Peyer's patch (tissue), 4 donors: ENCODE measurements at regions not wholly inside any gene's neighbourhood (a gene's known extent, or its start where the extent isn't known, plus 50 kb on each side); places are given as distances from the start of the nearest gene placed in this dataset.

Experiments used
- DNase-seq, 3 donors: peaks; one replicate each; pipeline ENCODE4 v3.0.0-alpha.2; 2017 to 2019
- H3K27ac ChIP-seq, 4 donors: fragments of 200-600 bp; sonication (generic); one replicate each; pipeline ENCODE4 v1.5.1; 2016 to 2019
- H3K27me3 ChIP-seq, 2 donors: fragments of 200-600 bp; sonication (generic); one replicate each; pipeline ENCODE4 v1.5.1; 2019
- H3K36me3 ChIP-seq, 3 donors: fragments of 200-600 bp; sonication (generic); one replicate each; pipeline ENCODE4 v1.5.1; 2016 to 2019
- H3K4me1 ChIP-seq, 4 donors: fragments of 200-600 bp; sonication (generic); one replicate each; pipeline ENCODE4 v1.5.1; 2016 to 2019
- H3K4me3 ChIP-seq, 4 donors: fragments of 200-600 bp; sonication (generic); 1 replicate in 3 of 4; 2 replicates in 1 of 4; pipeline ENCODE4 v1.5.1; 2016 to 2019; ENCODE audit warnings: mild to moderate bottlenecking in 1 of 4
- H3K9me3 ChIP-seq, 4 donors: fragments of 200-600 bp; sonication (generic); one replicate each; pipeline ENCODE4 v1.5.1; 2016 to 2019; ENCODE audit warnings: mild to moderate bottlenecking in 1 of 4
- CTCF ChIP-seq, 6 experiments: fragments of 450-650 bp in 4 of 6; fragments of 200-600 bp in 2 of 6; sonication (generic) in 1 of 6; IDR thresholded peaks; one replicate each; pipeline ENCODE4 v1.5.1; 2017 to 2019; ENCODE audit warnings: antibody characterized with exemption in 6 of 6, mild to moderate bottlenecking in 3 of 6, moderate library complexity in 1 of 6
- POLR2A ChIP-seq, 2 donors: fragments of 450-650 bp; IDR thresholded peaks; one replicate each; pipeline ENCODE4 v1.5.1; 2017; ENCODE audit warnings: antibody characterized with exemption in 2 of 2, mild to moderate bottlenecking in 2 of 2, moderate library complexity in 2 of 2

- Histone ChIP-seq H3K4me3 (no peak overlapping the region), H3K27me3 (no peaks in the 10 kb centered on the region), H3K36me3 (no peaks in the 10 kb centered on the region), H3K4me1 (no peaks in the 10 kb centered on the region), H3K9me3 (no peaks in the 10 kb centered on the region), H3K27ac (no peak overlapping the region)
- DNase-seq, result no peak
- no peak for TF ChIP-seq CTCF (IDR thresholded peaks at IDR 0.05)
- no peak for TF ChIP-seq POLR2A (IDR thresholded peaks at IDR 0.05)
Measured at GRCh38 chr4:110920990-110921389, 298.1 kb upstream of the PITX2 start.

- Histone ChIP-seq H3K36me3 (no peaks in the 10 kb centered on the region), H3K27ac (no peak overlapping the region), H3K4me1 (no peaks in the 10 kb centered on the region), H3K9me3 (no peaks in the 10 kb centered on the region), H3K4me3 (no peak overlapping the region), H3K27me3 (no peaks in the 10 kb centered on the region)
- DNase-seq, result no peak
- TF ChIP-seq POLR2A (IDR thresholded peaks at IDR 0.05) (no peak), CTCF (IDR thresholded peaks at IDR 0.05) (no peak)
Measured at GRCh38 chr4:110924761-110925160, 301.9 kb upstream of the PITX2 start.

DNA sequence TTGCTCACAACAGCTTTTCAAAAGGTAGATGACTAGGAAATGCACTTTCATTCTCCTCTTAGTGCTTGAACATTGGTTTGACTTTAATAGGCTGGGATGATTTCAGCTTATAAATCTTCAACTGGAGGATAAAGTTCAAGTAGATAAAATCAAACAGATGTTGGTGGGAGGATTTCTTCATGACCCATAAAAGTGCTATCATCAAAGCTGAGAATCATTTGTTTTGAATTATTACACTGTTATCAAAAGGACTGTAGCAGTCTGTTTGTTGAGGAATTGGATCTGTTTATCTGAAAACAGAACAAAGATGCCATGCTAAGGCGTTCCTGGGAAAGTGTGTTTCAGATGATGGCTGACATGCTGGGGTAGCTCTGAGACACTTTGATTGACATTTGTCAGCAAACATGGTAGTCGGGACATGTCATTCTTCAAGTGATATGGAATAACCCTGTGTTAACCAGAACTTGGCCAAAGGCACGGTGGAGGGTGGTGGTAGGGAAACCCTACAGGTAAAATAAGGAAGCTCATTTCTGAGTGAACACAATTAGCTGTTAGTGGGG, 304.0 kb upstream of the PITX2 start:
- no peaks in the 10 kb centered on the region for H3K4me1 ChIP-seq
- no peaks in the 10 kb centered on the region for H3K9me3 ChIP-seq
- TF ChIP-seq CTCF (IDR thresholded peaks at IDR 0.05) (peak in 1 of 6 experiments; percentile 13), POLR2A (IDR thresholded peaks at IDR 0.05) (no peak)
- H3K36me3 ChIP-seq, result no peaks in the 10 kb centered on the region
- DNase-seq, result peak in 1 of 3 donors; percentile 44
- H3K27ac ChIP-seq, result no peak overlapping the region
- H3K4me3 ChIP-seq, result no peak overlapping the region
- H3K27me3 ChIP-seq, result no peaks in the 10 kb centered on the region

GRCh38 chr4:110933341-110933740, 310.5 kb upstream of the PITX2 start:
- H3K36me3 ChIP-seq, result no peaks in the 10 kb centered on the region
- H3K27ac ChIP-seq, result no peak overlapping the region
- H3K4me3 ChIP-seq, result no peak overlapping the region
- H3K27me3 ChIP-seq, result no peaks in the 10 kb centered on the region
- TF ChIP-seq POLR2A (IDR thresholded peaks at IDR 0.05) (no peak), CTCF (IDR thresholded peaks at IDR 0.05) (no peak)
- no peaks in the 10 kb centered on the region for H3K4me1 ChIP-seq
- no peak for DNase-seq
- no peaks in the 10 kb centered on the region for H3K9me3 ChIP-seq

DNA sequence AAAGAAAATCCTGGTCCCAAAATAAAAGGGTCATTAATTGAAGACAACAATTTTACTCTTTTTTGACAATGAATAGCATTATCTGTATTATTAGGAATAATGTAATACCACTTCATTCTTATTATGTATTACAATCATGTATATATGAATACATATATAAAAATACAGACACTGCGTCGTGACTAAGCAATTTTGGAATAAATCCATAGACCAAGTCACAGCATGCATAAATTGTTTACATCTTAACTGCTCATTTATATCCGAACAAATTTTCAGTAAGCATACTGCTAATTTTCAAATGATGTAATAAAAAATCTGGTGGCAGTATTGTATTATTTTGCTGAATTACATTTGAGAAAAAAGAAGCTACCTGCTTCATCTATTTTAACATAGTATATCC, 321.6 kb upstream of the PITX2 start:
- no peak for DNase-seq
- no peak overlapping the region for H3K27ac ChIP-seq
- H3K4me3 ChIP-seq, result no peak overlapping the region
- no peaks in the 10 kb centered on the region for H3K9me3 ChIP-seq
- no peaks in the 10 kb centered on the region for H3K36me3 ChIP-seq
- H3K27me3 ChIP-seq, result no peaks in the 10 kb centered on the region
- H3K4me1 ChIP-seq, result no peaks in the 10 kb centered on the region
- TF ChIP-seq POLR2A (IDR thresholded peaks at IDR 0.05) (no peak), CTCF (IDR thresholded peaks at IDR 0.05) (no peak)

GRCh38 chr4:110945600-110945999, 322.7 kb upstream of the PITX2 start:
- no peak for TF ChIP-seq POLR2A (IDR thresholded peaks at IDR 0.05)
- TF ChIP-seq CTCF (IDR thresholded peaks at IDR 0.05), result no peak
- H3K9me3 ChIP-seq, result no peaks in the 10 kb centered on the region
- H3K36me3 ChIP-seq, result no peaks in the 10 kb centered on the region
- no peaks in the 10 kb centered on the region for H3K4me1 ChIP-seq
- H3K27ac ChIP-seq, result no peak overlapping the region
- DNase-seq, result no peak
- no peaks in the 10 kb centered on the region for H3K27me3 ChIP-seq
- no peak overlapping the region for H3K4me3 ChIP-seq
